COLO829 (cell line): ENCODE measurements at regions not wholly inside any gene's neighbourhood (a gene's known extent, or its start where the extent isn't known, plus 50 kb on each side); places are given as distances from the start of the nearest gene placed in this dataset.

Source experiments
- DNase-seq: peaks from one replicate; pipeline ENCODE4 v3.0.0; 2012; ENCODE audit warnings: low spot score

GRCh38 chr16:85495823-85496538 is 117.1 kb upstream of the GSE1 start:
- DNase-seq = no peak

GRCh38 chr16:85497622-85498314 is 115.4 kb upstream of the GSE1 start:
- DNase-seq = no peak

- no peak for DNase-seq
These were observed 114.5 kb upstream of the GSE1 start for GRCh38 chr16:85498607-85499006.

- DNase-seq = no peak
These were observed 112.9 kb upstream of the GSE1 start for GRCh38 chr16:85500220-85500619.

- DNase-seq = no peak
These were observed 111.2 kb upstream of the GSE1 start for GRCh38 chr16:85501900-85502299.

- DNase-seq = no peak
These were observed 110.8 kb upstream of the GSE1 start for GRCh38 chr16:85502357-85502756.

GRCh38 chr16:85503679-85504231 is 109.4 kb upstream of the GSE1 start:
- DNase-seq = no peak

- DNase-seq = no peak
These were observed 108.9 kb upstream of the GSE1 start for GRCh38 chr16:85504242-85504641.

- DNase-seq = no peak
These were observed 107.1 kb upstream of the GSE1 start for GRCh38 chr16:85505794-85506634.

- DNase-seq = no peak
These were observed 106.5 kb upstream of the GSE1 start for GRCh38 chr16:85506635-85506911.

GRCh38 chr16:85507342-85507741 is 105.8 kb upstream of the GSE1 start:
- no peak for DNase-seq

- DNase-seq = no peak
These were observed 104.7 kb upstream of the GSE1 start for GRCh38 chr16:85508388-85508787.

- DNase-seq = no peak
These were observed 104.1 kb upstream of the GSE1 start for GRCh38 chr16:85508993-85509392.

- DNase-seq = no peak
These were observed 103.0 kb upstream of the GSE1 start for GRCh38 chr16:85510041-85510659.

- DNase-seq = no peak
These were observed 100.9 kb upstream of the GSE1 start for GRCh38 chr16:85511938-85512807.

- no peak for DNase-seq
These were observed 100.4 kb upstream of the GSE1 start for GRCh38 chr16:85512808-85513115.

GRCh38 chr16:85513180-85513579 is 99.9 kb upstream of the GSE1 start:
- no peak for DNase-seq

GRCh38 chr16:85513649-85514048 is 99.5 kb upstream of the GSE1 start:
- no peak for DNase-seq

GRCh38 chr16:85514295-85514597 is 98.9 kb upstream of the GSE1 start:
- DNase-seq = no peak

- peak; percentile 22 for DNase-seq
These were observed 98.4 kb upstream of the GSE1 start for GRCh38 chr16:85514598-85515318.

GRCh38 chr16:85515319-85515745 is 97.8 kb upstream of the GSE1 start:
- no peak for DNase-seq
